ENCODE measurements at regions not wholly inside any gene's neighbourhood (a gene's known extent, or its start where the extent isn't known, plus 50 kb on each side); places are given as distances from the start of the nearest gene placed in this dataset.

- TF ChIP-seq ATF2 (tag by site-specific recombination; IDR thresholded peaks at IDR 0.05; ENCODE audit: low read depth) (no peak), HOXD13 (CRISPR knock-in tag; IDR thresholded peaks at IDR 0.05; ENCODE audit: borderline replicate concordance) (no peak), ZNF354C (tag by site-specific recombination; IDR thresholded peaks at IDR 0.05; ENCODE audit: borderline replicate concordance, low read depth) (no peak), ZNF610 (tag by site-specific recombination; IDR thresholded peaks at IDR 0.05; ENCODE audit: borderline replicate concordance) (no peak)
These were observed 201.8 kb upstream of the FAM9B start for GRCh38 chrX:9235722-9236121.
